22Rv1 (cell line): ENCODE measurements at regions not wholly inside any gene's neighbourhood (a gene's known extent, or its start where the extent isn't known, plus 50 kb on each side); places are given as distances from the start of the nearest gene placed in this dataset.

Experiments
- H3K27ac ChIP-seq: fragments of 450-650 bp; 2 replicates; pipeline ENCODE4 v1.5.1; 2017
- CTCF ChIP-seq: fragments of 450-650 bp; IDR thresholded peaks from 2 replicates; pipeline ENCODE4 v1.5.1; 2017; ENCODE audit warnings: mild to moderate bottlenecking
- ZFX ChIP-seq: fragments of 450-650 bp; IDR thresholded peaks from 2 replicates; pipeline ENCODE4 v1.6.1; 2017; ENCODE audit warnings: antibody characterized with exemption, borderline replicate concordance

- no peak overlapping the region for H3K27ac ChIP-seq
- no peak for TF ChIP-seq ZFX
- TF ChIP-seq CTCF: no peak
These were observed 91.3 kb upstream of the DTNBP1 start for GRCh38 chr6:15754035-15754705.

GRCh38 chr6:15752820-15753219 lies 90.0 kb upstream of the DTNBP1 start:
- H3K27ac ChIP-seq: no peak overlapping the region
- TF ChIP-seq CTCF: no peak
- no peak for TF ChIP-seq ZFX

GRCh38 chr6:15751721-15752350 lies 89.0 kb upstream of the DTNBP1 start:
- TF ChIP-seq CTCF: no peak
- no peak for TF ChIP-seq ZFX
- H3K27ac ChIP-seq: no peak overlapping the region

- no peak for TF ChIP-seq ZFX
- TF ChIP-seq CTCF: no peak
These were observed 85.5 kb upstream of the DTNBP1 start for GRCh38 chr6:15748341-15748740.

GRCh38 chr6:15747354-15747883 lies 84.6 kb upstream of the DTNBP1 start:
- no peak overlapping the region for H3K27ac ChIP-seq
- no peak for TF ChIP-seq CTCF
- TF ChIP-seq ZFX: no peak

More at GRCh38 chr6:15748341-15748740, 85.5 kb upstream of the DTNBP1 start:
- no peak overlapping the region for H3K27ac ChIP-seq

- H3K27ac ChIP-seq: no peak overlapping the region
These were observed 83.0 kb upstream of the DTNBP1 start for GRCh38 chr6:15745781-15746180.

More at GRCh38 chr6:15745781-15746180, 83.0 kb upstream of the DTNBP1 start:
- no peak for TF ChIP-seq ZFX
- no peak for TF ChIP-seq CTCF
